HCT116 (cell line): ENCODE measurements at regions not wholly inside any gene's neighbourhood (a gene's known extent, or its start where the extent isn't known, plus 50 kb on each side); places are given as distances from the start of the nearest gene placed in this dataset.

Experiments used
- ATAC-seq: fragments of 200-7000 bp; cut with Tn5 transposase; 2 replicates; pipeline ENCODE4 v1.9.1; 2020; ENCODE audit warnings: mild to moderate bottlenecking, moderate library complexity
- BruUV-seq: library from RNA; stranded (reverse); fragments of 400-500 nt; replicated peaks from 2 replicates; lab custom pipeline; 2021; lab: Mats Ljungman, UMichigan
- CTCF ChIA-PET: fragments of 300-600 bp; sonication (Branson Sonifier 250); formaldehyde crosslinking; loops from one replicate; lab custom pipeline; 2021; ENCODE audit warnings: antibody characterized with exemption; lab: Charles Lee
- POLR2A ChIA-PET: fragments of 300-600, 350-600 bp; sonication (Branson Sonifier 250); formaldehyde crosslinking; loops from one replicate; lab custom pipeline; 2021; ENCODE audit warnings: antibody characterized with exemption; lab: Charles Lee
- RAD21 ChIA-PET, 2 experiments: fragments of 300-600 bp; sonication (Branson Sonifier 250); formaldehyde crosslinking; loops; one replicate each; lab custom pipeline; 2023; ENCODE audit warnings: low total read pairs in 2 of 2; ENCODE audit not compliant: uncharacterized antibody in 2 of 2, unreplicated experiment in 2 of 2, low non-redundant PET in 1 of 2; lab: Charles Lee
- DNase-seq: peaks from one replicate; pipeline ENCODE4 v3.0.0-alpha.2; 2010; ENCODE audit warnings: low read depth, low spot score
- H2AFZ ChIP-seq: fragments of 200-600 bp; shearing (Covaris generic), sonication (generic); 2 replicates; pipeline ENCODE4 v1.6.1; 2017; ENCODE audit warnings: low read depth, mixed run types, mixed read lengths, antibody characterized with exemption, low read length; ENCODE audit not compliant: poor library complexity, severe bottlenecking
- H3K27ac ChIP-seq: 2 replicates; pipeline ENCODE4 v1.5.1; 2012; ENCODE audit warnings: low read depth, low read length
- H3K27me3 ChIP-seq: fragments of 200-600 bp; sonication (generic); 2 replicates; pipeline ENCODE4 v1.6.1; 2016; ENCODE audit warnings: mixed run types, low read length, mixed read lengths; ENCODE audit not compliant: insufficient read depth
- H3K36me3 ChIP-seq, 2 experiments: fragments of 200-500 bp in 1 of 2; fragments of 200-600 bp in 1 of 2; sonication (Bioruptor generic) in 1 of 2; sonication (generic) in 1 of 2; 2 replicates each; pipeline versions ENCODE4 v1.5.1 to v1.6.1; 2014 to 2016; ENCODE audit warnings: low read length in 2 of 2, inconsistent platforms in 1 of 2, mixed read lengths in 1 of 2, mixed run types in 1 of 2; ENCODE audit not compliant: insufficient read depth in 2 of 2, control insufficient read depth in 1 of 2
- H3K4me1 ChIP-seq, 2 experiments: fragments of 200-600 bp in 1 of 2; sonication (generic) in 1 of 2; 2 replicates each; pipeline versions ENCODE4 v1.5.1 to v1.6.1; 2012 to 2017; ENCODE audit warnings: low read length in 2 of 2, inconsistent platforms in 1 of 2, mild to moderate bottlenecking in 1 of 2, mixed read lengths in 1 of 2, mixed run types in 1 of 2, moderate library complexity in 1 of 2; ENCODE audit not compliant: insufficient read depth in 2 of 2, control insufficient read depth in 1 of 2
- H3K4me2 ChIP-seq: fragments of 200-600 bp; sonication (generic); 2 replicates; pipeline ENCODE4 v1.6.1; 2017; ENCODE audit warnings: mixed run types, low read length, mixed read lengths
- H3K4me3 ChIP-seq, 2 experiments: fragments of 200-600 bp in 1 of 2; sonication (generic) in 1 of 2; replicated peaks in 1 of 2; 2 replicates each; pipeline ENCODE4 v1.5.1; 2011 to 2016; ENCODE audit warnings: low read length in 2 of 2, control low read depth in 1 of 2, low read depth in 1 of 2, mild to moderate bottlenecking in 1 of 2, mixed read lengths in 1 of 2, mixed run types in 1 of 2
- H3K79me2 ChIP-seq: fragments of 200-600 bp; sonication (generic); 2 replicates; pipeline ENCODE4 v1.6.1; 2017; ENCODE audit warnings: mild to moderate bottlenecking, mixed run types, low read length, moderate library complexity, mixed read lengths; ENCODE audit not compliant: insufficient read depth
- H3K9ac ChIP-seq: fragments of 200-600 bp; sonication (generic); 2 replicates; pipeline ENCODE4 v1.6.1; 2016; ENCODE audit warnings: low read length, mixed read lengths
- H3K9me2 ChIP-seq: fragments of 200-600 bp; sonication (generic), shearing (Covaris generic); 2 replicates; pipeline ENCODE4 v1.6.1; 2017; ENCODE audit warnings: mixed run types, mild to moderate bottlenecking, moderate library complexity; ENCODE audit not compliant: insufficient read depth
- H3K9me3 ChIP-seq, 2 experiments: fragments of 200-500 bp in 1 of 2; fragments of 200-600 bp in 1 of 2; sonication (Bioruptor generic) in 1 of 2; sonication (generic) in 1 of 2; 2 replicates each; pipeline ENCODE4 v1.6.1; 2014 to 2017; ENCODE audit warnings: low read length in 2 of 2, mixed read lengths in 2 of 2, inconsistent platforms in 1 of 2, low read depth in 1 of 2, mild to moderate bottlenecking in 1 of 2, mixed run types in 1 of 2, moderate library complexity in 1 of 2; ENCODE audit not compliant: control insufficient read depth in 1 of 2, insufficient read depth in 1 of 2
- H4K20me1 ChIP-seq: fragments of 200-600 bp; sonication (generic), shearing (Covaris generic); 2 replicates; pipeline ENCODE4 v1.6.1; 2017; ENCODE audit warnings: mixed run types, mild to moderate bottlenecking, moderate library complexity; ENCODE audit not compliant: insufficient read depth
- CBX3 ChIP-seq: IDR thresholded peaks from 2 replicates; pipeline ENCODE4 v1.6.1; 2012; ENCODE audit warnings: low read depth
- CTCF ChIP-seq, 3 experiments: fragments of 200-600 bp in 1 of 3; sonication (generic) in 1 of 3; IDR thresholded peaks in 2 of 3; conservative IDR thresholded peaks in 1 of 3; 2 replicates each; pipeline ENCODE4 v1.5.1; 2012 to 2017; ENCODE audit warnings: low read depth in 2 of 3, low read length in 2 of 3, antibody characterized with exemption in 1 of 3, borderline replicate concordance in 1 of 3, control low read depth in 1 of 3, mild to moderate bottlenecking in 1 of 3, mixed read lengths in 1 of 3, mixed run types in 1 of 3, moderate library complexity in 1 of 3; ENCODE audit not compliant: insufficient read depth in 1 of 3
- EZH2 ChIP-seq: fragments of 200-600 bp; sonication (generic); IDR thresholded peaks from 2 replicates; pipeline ENCODE4 v1.6.1; 2017; ENCODE audit warnings: antibody characterized with exemption, mixed run types
- EZH2phosphoT487 ChIP-seq: fragments of 200-600 bp; IDR thresholded peaks from 2 replicates; pipeline ENCODE4 v1.6.1; 2018; ENCODE audit warnings: antibody characterized with exemption, borderline replicate concordance
- JUND ChIP-seq: IDR thresholded peaks from 2 replicates; pipeline ENCODE4 v1.6.1; 2012
- RAD21 ChIP-seq: IDR thresholded peaks from 2 replicates; pipeline ENCODE4 v1.6.1; 2012; ENCODE audit warnings: low read depth, mild to moderate bottlenecking
- REST ChIP-seq: IDR thresholded peaks from 2 replicates; pipeline ENCODE4 v1.6.1; 2012; ENCODE audit warnings: low read depth
- SRF ChIP-seq: IDR thresholded peaks from 2 replicates; pipeline ENCODE4 v1.6.1; 2012; ENCODE audit warnings: low read depth
- ZBTB33 ChIP-seq: IDR thresholded peaks from 2 replicates; pipeline ENCODE4 v1.6.1; 2011; ENCODE audit warnings: mild to moderate bottlenecking, low read length, moderate library complexity; ENCODE audit not compliant: insufficient replicate concordance; ENCODE audit errors: extremely low read depth
- ZFX ChIP-seq: fragments of 450-650 bp; IDR thresholded peaks from 2 replicates; pipeline ENCODE4 v1.6.1; 2017
- ZNF274 ChIP-seq: fragments of 200-500 bp; sonication (Bioruptor generic); IDR thresholded peaks from 2 replicates; pipeline ENCODE4 v1.6.1; 2014; ENCODE audit warnings: mild to moderate bottlenecking, low read depth, low read length, inconsistent platforms
- intact Hi-C: fragments of 100-400 bp; cut with micrococcal nuclease; formaldehyde crosslinking; loops from 2 replicates; pipeline ENCODE4 v1.10.0; 2022

GRCh38 chr14:30417121-30417520, 141.8 kb upstream of the G2E3 start (continued):
- no peak for TF ChIP-seq ZBTB33
- TF ChIP-seq, all 23 proteins: peak for 0

GRCh38 chr14:30417999-30418398, 141.0 kb upstream of the G2E3 start:
- Histone ChIP-seq H3K9me2 (no peaks in the 10 kb centered on the region), H3K4me3 (no peak overlapping the region), H3K27me3 (peaks cover 20% of the 10 kb centered on the region), H3K4me1 (no peaks in the 10 kb centered on the region), H3K27ac (no peak overlapping the region), H2AFZ (no peak overlapping the region), H3K36me3 (no peaks in the 10 kb centered on the region), H3K79me2 (no peaks in the 10 kb centered on the region), H3K9ac (no peak overlapping the region), H4K20me1 (no peaks in the 10 kb centered on the region), H3K9me3 (no peaks in the 10 kb centered on the region), H3K4me2 (no peak overlapping the region)
- DNase-seq (no peak), ATAC-seq (no peak)
- RAD21 ChIA-PET: no interaction called here
- TF ChIP-seq CTCF (IDR thresholded peaks at IDR 0.05 in 2 of 3, conservative IDR thresholded peaks at IDR 0.05 in 1 of 3; ENCODE audit: borderline replicate concordance in 1 of 3, insufficient read depth in 1 of 3, low read depth in 2 of 3, low read length in 2 of 3): no peak
- no peak for TF ChIP-seq CBX3
- TF ChIP-seq EZH2: no peak
- no peak for TF ChIP-seq ZNF274
- no peak for TF ChIP-seq SRF
- TF ChIP-seq ZBTB33: no peak
- TF ChIP-seq JUND: no peak
- no peak for TF ChIP-seq EZH2phosphoT487
- no peak for TF ChIP-seq REST
- TF ChIP-seq ZFX: no peak
- no peak for TF ChIP-seq RAD21
- no TSS peak for BruUV-seq
- POLR2A ChIA-PET: no interaction called here
- intact Hi-C loops: no loop called here
- CTCF ChIA-PET: no interaction called here
